ENCODE measurements at regions not wholly inside any gene's neighbourhood (a gene's known extent, or its start where the extent isn't known, plus 50 kb on each side); places are given as distances from the start of the nearest gene placed in this dataset.
A peak's percentile ranks its signal among the peaks of the same experiment; 100 is the strongest.

DNA sequence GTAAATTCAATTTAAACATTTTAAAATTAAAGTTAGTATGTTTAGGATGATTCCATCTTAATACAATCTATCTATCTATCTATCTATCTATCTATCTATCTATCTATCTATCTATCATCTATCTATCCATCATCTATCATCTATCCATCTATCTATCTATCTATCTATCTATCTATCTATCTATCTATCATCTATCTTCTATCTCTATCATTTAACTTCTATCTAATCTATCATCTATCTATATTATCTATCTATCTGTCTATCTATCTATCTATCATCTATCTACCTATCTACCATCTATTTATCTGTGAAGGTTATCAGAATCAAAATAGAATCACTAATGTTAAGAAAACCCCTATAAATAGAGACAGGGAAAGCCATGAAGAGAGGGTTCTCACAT is 78.3 kb downstream of the RAMP3 start:
- DNase-seq (ENCODE audit: low read depth) = no peak

GRCh38 chr7:45236666-45237065 is 79.1 kb downstream of the RAMP3 start:
- DNase-seq (ENCODE audit: low read depth) = no peak

- no peak for DNase-seq (ENCODE audit: low read depth)
These were observed 80.3 kb downstream of the RAMP3 start for GRCh38 chr7:45237788-45238461.

DNA sequence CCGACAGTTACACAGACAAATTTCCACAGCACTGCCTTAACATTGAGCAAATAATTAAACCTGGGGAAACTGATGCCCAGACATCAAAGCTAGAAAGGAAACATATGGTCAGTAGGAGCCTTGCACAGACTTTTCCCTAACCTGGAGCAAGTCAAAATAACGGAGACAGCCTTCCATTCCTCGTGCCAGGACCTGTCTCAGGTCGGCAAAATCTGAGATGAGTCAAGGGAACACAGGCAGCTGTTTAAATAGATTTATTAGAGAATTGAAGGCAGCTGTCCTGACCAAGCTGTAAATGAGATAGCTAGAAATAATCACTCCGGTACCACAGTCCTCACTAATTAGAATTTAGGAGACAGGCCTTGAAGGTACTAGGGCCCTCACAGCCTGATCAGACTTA is 81.2 kb downstream of the RAMP3 start:
- no peak for DNase-seq (ENCODE audit: low read depth)

DNA sequence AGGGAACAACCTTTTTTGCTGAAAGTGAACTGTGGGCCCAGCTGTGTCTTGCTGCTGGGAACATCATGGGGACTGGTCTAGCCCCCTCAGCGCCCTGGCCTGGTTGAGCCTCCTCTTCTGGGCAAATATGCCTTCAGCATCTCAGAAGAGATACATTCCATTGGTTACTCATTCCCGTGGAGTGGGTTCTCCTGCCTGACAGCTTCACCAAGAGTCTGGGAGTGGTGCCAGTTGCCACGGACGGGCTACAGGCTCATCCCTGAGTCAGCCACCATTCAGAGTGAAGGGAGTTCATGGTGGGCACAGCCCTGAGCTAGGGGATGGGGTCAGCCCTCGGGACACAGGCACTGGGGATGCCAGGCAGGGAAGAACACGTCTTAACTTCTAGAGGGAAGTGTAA is 81.9 kb downstream of the RAMP3 start:
- no peak for DNase-seq (ENCODE audit: low read depth)

DNA sequence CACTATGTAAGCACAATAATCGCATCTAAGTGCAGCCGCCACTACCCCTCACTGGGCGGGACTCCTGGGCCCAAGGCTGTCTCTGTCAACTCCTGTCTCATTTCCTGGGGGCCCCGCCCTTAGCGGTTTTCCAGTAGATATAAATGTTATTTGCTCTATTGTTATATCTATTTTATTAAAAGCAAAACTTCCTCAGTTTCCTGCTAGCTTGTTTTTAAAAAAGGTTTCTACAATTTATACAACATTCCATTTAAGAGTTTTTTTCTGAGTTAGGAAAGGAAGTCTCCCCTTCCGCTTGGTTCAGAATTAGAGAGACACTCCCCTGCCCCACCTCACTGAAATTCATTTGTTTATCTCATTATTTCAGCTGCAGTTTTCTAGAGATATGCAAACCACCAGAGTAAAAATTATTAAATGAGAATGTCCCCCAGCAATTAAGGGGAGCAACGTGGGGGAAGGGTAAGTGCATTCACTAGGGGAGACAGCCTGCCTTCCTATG is 82.7 kb downstream of the RAMP3 start:
- no peak for DNase-seq (ENCODE audit: low read depth)

DNA sequence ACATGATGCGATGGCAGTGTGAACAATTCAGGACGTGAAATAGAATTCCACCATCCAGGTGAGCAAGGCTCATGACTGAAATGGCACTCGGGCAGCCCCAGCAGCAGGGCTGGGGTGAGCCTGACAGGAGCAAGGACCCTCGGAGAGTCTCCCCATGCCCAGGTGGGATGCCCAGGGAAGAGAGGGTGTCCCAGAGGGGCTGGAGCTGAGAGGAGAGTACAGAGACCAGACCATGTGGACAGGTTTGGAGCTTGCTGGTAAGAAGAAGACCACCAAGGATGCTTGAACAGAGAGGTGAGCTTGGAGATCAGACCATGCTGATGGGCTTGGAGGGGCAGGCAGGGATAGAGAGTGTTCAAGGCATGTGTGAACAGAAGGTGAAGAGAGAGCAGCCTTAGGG is 83.3 kb downstream of the RAMP3 start:
- DNase-seq (ENCODE audit: low read depth) = no peak

GRCh38 chr7:45241339-45242109 is 83.9 kb downstream of the RAMP3 start:
- no peak for DNase-seq (ENCODE audit: low read depth)

DNA sequence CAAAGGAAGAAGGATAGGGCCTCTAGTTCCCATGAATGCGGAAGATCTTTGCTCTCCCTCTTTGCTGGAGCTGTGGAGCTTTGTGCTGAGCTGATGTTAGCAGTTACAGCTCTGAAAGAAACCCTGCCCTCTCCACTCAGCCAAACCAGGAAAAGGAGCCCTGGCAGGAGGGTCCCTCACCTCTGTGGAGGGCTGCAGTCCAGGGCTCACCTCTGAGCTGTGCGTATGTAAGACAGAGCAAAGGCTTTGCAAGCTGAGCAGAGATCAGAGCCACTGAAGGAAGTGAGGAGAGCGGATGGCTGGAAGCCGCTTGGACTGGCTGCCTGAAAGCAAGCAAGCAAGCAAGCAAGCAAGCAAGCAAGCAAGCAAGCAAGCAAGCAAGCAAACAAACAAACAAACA is 84.7 kb downstream of the RAMP3 start:
- DNase-seq (ENCODE audit: low read depth) = no peak

- DNase-seq (ENCODE audit: low read depth) = no peak
These were observed 85.1 kb downstream of the RAMP3 start for GRCh38 chr7:45242698-45243097.

- no peak for DNase-seq (ENCODE audit: low read depth)
These were observed 87.4 kb downstream of the RAMP3 start for GRCh38 chr7:45244981-45245380.

GRCh38 chr7:45246339-45246738 is 88.7 kb downstream of the RAMP3 start:
- DNase-seq (ENCODE audit: low read depth) = no peak

- no peak for DNase-seq (ENCODE audit: low read depth)
These were observed 94.7 kb downstream of the RAMP3 start for GRCh38 chr7:45252248-45252647.

DNA sequence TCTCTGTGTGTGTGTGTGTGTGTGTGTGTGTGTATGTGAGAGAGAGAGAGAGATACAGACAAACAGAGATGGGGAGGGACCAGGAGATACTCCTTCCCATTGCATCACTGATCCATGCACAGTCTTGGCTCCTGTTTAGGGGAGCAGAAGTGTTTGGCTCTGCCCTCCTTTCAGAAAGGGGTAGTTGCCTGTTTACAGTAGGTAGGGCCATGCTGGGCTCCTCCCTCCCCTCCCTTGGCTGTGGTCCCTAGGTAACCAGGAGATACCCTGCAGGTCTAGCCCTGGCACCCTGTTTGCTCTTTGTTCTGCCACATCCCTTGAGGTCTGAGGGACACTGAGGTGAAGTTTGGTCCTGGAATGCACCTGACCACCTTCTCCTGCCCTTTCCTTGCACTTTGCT is 95.3 kb downstream of the RAMP3 start:
- no peak for DNase-seq (ENCODE audit: low read depth)

GRCh38 chr7:45253368-45253767 is 95.8 kb downstream of the RAMP3 start:
- no peak for DNase-seq (ENCODE audit: low read depth)

- DNase-seq (ENCODE audit: low read depth) = no peak
These were observed 97.6 kb downstream of the RAMP3 start for GRCh38 chr7:45255187-45255586.

- no peak for DNase-seq (ENCODE audit: low read depth)
These were observed 98.7 kb downstream of the RAMP3 start for GRCh38 chr7:45256309-45256708.

DNA sequence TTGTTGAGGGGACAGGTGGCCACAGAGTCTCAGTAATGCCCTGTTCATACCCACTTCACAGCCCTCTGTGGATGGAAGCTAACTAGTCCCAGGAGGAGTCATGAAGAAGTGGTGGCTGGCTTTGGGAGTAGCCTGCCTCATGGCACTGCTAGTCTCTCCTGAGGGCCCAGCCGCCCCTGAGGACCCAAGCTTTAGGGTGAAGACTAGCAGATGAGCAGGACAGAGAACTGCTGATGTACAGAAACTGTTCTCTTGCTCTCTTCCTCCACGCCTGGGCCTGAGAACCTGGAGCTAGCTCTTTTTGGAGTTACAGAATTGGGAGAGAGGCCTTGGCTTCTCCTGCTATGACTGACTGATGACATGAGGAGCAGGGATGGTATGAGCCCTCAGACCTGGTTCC is 99.2 kb downstream of the RAMP3 start:
- DNase-seq (ENCODE audit: low read depth) = no peak

DNA sequence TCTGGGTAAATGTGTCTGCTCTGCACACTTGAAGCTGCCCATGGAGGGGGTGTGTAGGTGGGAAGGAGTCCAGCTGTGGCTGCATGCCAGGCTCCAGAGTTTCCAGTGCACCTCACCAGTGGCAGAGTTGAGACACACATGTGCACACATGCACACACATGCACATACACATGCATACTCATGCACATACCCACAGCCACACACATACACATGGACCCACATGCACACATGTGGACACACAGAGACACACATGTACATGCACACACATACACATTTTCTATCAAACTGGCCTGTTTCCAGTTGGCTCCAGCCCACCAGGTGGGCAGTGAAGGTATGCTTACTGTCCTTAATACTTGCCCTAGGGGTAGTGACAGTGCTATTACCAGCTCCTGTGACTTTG is 99.7 kb downstream of the RAMP3 start:
- DNase-seq (ENCODE audit: low read depth) = no peak

- DNase-seq (ENCODE audit: low read depth) = no peak
These were observed 101.1 kb downstream of the RAMP3 start for GRCh38 chr7:45258533-45259226.

GRCh38 chr7:45259227-45259596 is 101.6 kb downstream of the RAMP3 start:
- no peak for DNase-seq (ENCODE audit: low read depth)

DNA sequence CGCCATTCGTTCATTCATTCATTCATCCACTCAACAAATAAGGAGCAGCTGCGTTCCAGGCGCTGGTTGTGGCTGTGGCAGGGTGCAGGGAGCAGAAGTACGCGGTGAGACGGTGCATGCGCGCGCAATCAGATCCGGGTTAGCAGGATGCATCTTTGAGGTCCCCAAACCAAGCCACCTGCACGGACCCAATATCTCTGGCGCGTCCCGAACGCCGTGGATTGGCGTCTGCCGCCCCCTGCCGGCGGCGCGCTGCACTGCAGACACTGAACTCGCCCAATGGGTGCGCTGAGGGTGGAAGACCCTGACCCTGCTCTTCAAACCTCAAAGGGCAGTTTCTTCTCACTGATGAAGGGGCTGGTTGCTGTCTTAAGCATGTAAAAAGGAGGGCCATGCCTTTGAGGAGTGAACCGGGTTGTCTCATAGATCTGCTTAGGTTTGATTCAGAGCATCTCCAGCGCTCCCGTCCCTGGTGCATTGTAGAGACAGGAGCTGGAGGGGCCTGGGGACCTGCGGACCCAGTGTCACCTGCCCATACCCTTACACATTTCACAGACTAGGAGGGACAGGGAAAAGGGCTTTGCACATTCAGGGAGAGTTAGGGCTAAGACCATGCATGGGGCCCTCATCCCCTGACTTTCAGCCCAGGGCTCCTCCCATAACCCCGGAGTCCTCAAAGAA is 102.5 kb downstream of the RAMP3 start:
- DNase-seq (ENCODE audit: low read depth) = peak; percentile 56

- DNase-seq (ENCODE audit: low read depth) = no peak
These were observed 109.7 kb downstream of the RAMP3 start for GRCh38 chr7:45267262-45267661.
